Cardiac muscle cell (in vitro differentiated cells and primary cell): ENCODE measurements at regions not wholly inside any gene's neighbourhood (a gene's known extent, or its start where the extent isn't known, plus 50 kb on each side); places are given as distances from the start of the nearest gene placed in this dataset.
"Not testable (repeated sequence)": the region's sequence is repeated elsewhere in the genome, so short reads cannot be mapped to it uniquely, and the experiment has no call there.

Experiments
- DNase-seq, 2 donors: peaks; one replicate each; pipeline versions ENCODE4 v3.0.0 to v3.0.0-alpha.2; 2010 to 2017; ENCODE audit warnings: low read depth in 1 of 2, low spot score in 1 of 2
- H3K27ac ChIP-seq: fragments of 200-600 bp; sonication (generic); 2 replicates; pipeline ENCODE4 v1.5.1; 2016
- H3K27me3 ChIP-seq: fragments of 200-600 bp; sonication (generic); 2 replicates; pipeline ENCODE4 v1.6.0; 2016; ENCODE audit warnings: control low read depth
- H3K36me3 ChIP-seq: fragments of 200-600 bp; sonication (generic); 2 replicates; pipeline ENCODE4 v1.5.1; 2016; ENCODE audit warnings: control low read depth
- H3K4me1 ChIP-seq: fragments of 200-600 bp; sonication (generic); 2 replicates; pipeline ENCODE4 v1.8.1; 2017; ENCODE audit warnings: low read depth, mild to moderate bottlenecking, mixed run types
- H3K4me3 ChIP-seq: fragments of 200-600 bp; sonication (generic); 2 replicates; pipeline ENCODE4 v1.5.1; 2016; ENCODE audit warnings: mild to moderate bottlenecking
- H3K9me3 ChIP-seq: fragments of 200-600 bp; sonication (generic); 2 replicates; pipeline ENCODE4 v1.5.1; 2017; ENCODE audit warnings: low read depth, mild to moderate bottlenecking, control low read depth
- TF ChIP-seq, protein P1 (sequence below): IDR thresholded peaks from 2 replicates; pipeline ENCODE4 v1.5.1; 2012; ENCODE audit warnings: low read depth, mild to moderate bottlenecking, low read length

DNA sequence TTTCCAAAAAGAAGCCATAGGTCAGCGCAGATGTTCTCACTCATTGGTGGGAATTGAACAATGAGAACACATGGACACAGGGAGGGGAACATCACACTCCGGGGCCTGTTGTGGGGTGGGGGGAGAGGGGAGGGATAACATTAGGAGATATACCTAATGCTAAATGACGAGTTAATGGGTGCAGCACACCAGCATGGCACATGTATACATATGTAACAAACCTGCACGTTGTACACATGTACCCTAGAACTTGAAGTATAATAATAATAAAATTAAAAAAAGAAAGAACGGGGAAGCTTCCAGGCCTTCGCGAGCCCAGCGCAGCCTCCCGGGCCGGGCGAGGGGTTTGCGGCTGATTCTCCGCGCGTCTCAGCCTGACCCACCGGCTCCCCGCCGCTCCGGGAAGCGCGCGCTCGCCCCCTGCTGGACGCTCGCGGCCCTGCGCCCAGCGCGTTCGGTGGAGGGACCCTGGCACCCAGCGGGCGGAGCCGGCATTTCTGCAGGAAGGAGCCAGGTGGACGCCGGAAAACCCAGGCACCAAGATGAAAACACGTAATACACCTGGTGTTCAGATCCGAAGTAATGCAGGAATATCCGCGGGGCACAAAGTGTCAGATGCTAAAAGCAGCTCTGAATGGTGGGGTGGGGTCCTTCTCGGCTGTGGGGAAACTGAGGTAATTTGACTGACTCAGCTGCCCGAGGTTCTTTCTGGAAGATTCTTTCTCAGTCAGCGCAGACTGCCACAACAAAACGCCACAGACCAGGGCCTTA, 67.1 kb upstream of the PPP1R26 start:
- TF ChIP-seq, protein P1, sequence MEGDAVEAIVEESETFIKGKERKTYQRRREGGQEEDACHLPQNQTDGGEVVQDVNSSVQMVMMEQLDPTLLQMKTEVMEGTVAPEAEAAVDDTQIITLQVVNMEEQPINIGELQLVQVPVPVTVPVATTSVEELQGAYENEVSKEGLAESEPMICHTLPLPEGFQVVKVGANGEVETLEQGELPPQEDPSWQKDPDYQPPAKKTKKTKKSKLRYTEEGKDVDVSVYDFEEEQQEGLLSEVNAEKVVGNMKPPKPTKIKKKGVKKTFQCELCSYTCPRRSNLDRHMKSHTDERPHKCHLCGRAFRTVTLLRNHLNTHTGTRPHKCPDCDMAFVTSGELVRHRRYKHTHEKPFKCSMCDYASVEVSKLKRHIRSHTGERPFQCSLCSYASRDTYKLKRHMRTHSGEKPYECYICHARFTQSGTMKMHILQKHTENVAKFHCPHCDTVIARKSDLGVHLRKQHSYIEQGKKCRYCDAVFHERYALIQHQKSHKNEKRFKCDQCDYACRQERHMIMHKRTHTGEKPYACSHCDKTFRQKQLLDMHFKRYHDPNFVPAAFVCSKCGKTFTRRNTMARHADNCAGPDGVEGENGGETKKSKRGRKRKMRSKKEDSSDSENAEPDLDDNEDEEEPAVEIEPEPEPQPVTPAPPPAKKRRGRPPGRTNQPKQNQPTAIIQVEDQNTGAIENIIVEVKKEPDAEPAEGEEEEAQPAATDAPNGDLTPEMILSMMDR: peak; percentile 99
- not testable (repeated sequence) for H3K9me3 ChIP-seq, H3K36me3 ChIP-seq, H3K4me3 ChIP-seq, H3K27ac ChIP-seq, H3K27me3 ChIP-seq, H3K4me1 ChIP-seq
- peak; percentile 63 to 82 for DNase-seq

- Histone ChIP-seq H3K27me3 (no peaks in the 10 kb centered on the region), H3K36me3 (no peaks in the 10 kb centered on the region), H3K9me3 (no peaks in the 10 kb centered on the region), H3K4me1 (no peaks in the 10 kb centered on the region), H3K27ac (no peak overlapping the region), H3K4me3 (no peak overlapping the region)
- no peak for DNase-seq
- TF ChIP-seq, protein P1: no peak
Observed at GRCh38 chr9:135413086-135413375, 66.6 kb upstream of the PPP1R26 start.

- TF ChIP-seq, protein P1: no peak
- H3K27me3 ChIP-seq: no peaks in the 10 kb centered on the region
- DNase-seq: no peak
- no peaks in the 10 kb centered on the region for H3K9me3 ChIP-seq
- H3K4me1 ChIP-seq: no peaks in the 10 kb centered on the region
- no peaks in the 10 kb centered on the region for H3K36me3 ChIP-seq
- no peak overlapping the region for H3K4me3 ChIP-seq
- no peak overlapping the region for H3K27ac ChIP-seq
Observed at GRCh38 chr9:135413461-135413860, 66.1 kb upstream of the PPP1R26 start.

DNA sequence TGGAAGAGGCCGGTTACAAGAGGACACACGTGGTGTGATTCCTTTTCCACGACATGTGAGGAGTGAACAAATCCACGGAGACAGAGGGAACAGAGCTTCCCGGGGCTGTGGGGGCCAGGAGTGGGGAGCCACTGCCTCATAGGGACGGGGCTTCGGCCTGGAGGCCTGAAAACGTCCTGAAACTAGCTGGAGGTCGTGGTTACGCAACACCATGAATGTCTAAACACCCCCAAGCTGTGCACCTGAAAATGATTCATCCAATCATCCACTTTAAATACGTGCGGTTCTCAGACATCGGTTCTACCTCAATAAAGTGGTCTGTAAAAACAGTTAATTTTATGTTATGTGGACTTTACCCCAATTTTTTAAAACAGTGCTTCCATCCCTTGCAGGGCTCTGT, 65.3 kb upstream of the PPP1R26 start:
- Histone ChIP-seq H3K4me1 (no peaks in the 10 kb centered on the region), H3K27ac (no peak overlapping the region), H3K4me3 (no peak overlapping the region), H3K27me3 (no peaks in the 10 kb centered on the region), H3K36me3 (no peaks in the 10 kb centered on the region), H3K9me3 (no peaks in the 10 kb centered on the region)
- TF ChIP-seq, protein P1: no peak
- DNase-seq: no peak

DNA sequence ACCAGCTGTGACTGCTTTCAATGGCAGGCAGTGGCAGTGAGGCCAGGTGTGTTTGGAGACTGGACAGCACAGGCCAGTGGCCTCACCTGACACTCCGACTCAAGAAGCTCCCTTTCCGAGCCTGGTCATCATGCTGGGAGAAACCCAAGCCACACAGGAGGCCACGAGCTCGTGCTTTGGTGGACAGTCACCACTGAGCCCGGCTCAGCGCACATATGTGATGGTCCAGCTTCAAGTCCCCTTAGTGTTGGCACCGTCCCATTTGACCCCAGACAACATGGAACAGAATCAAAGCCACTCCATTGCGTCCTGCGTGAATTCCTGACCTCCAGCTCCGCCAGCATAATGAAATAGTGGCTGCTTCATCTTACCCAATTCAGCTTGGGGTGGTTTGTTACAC, 64.0 kb upstream of the PPP1R26 start:
- Histone ChIP-seq H3K4me3 (no peak overlapping the region), H3K27me3 (no peaks in the 10 kb centered on the region), H3K27ac (no peak overlapping the region), H3K9me3 (no peaks in the 10 kb centered on the region), H3K36me3 (no peaks in the 10 kb centered on the region), H3K4me1 (no peaks in the 10 kb centered on the region)
- TF ChIP-seq, protein P1: no peak
- DNase-seq: no peak
